SK-N-SH (cell line): ENCODE measurements at regions not wholly inside any gene's neighbourhood (a gene's known extent, or its start where the extent isn't known, plus 50 kb on each side); places are given as distances from the start of the nearest gene placed in this dataset.

Source experiments
- CTCF ChIP-seq: fragments of 200-600 bp; sonication (generic); IDR thresholded peaks from 2 replicates; pipeline ENCODE4 v1.6.1; 2017; ENCODE audit warnings: antibody characterized with exemption, mild to moderate bottlenecking, moderate library complexity
- MXI1 ChIP-seq: IDR thresholded peaks from 2 replicates; pipeline ENCODE4 v1.6.1; 2012; ENCODE audit warnings: mild to moderate bottlenecking, low read depth, low read length, improper control_type of control experiment
- TAF1 ChIP-seq: IDR thresholded peaks from 2 replicates; pipeline ENCODE4 v1.6.1; 2012; ENCODE audit warnings: low read depth, mild to moderate bottlenecking, low read length, moderate library complexity, borderline replicate concordance
- YY1 ChIP-seq: IDR thresholded peaks from 2 replicates; pipeline ENCODE4 v1.4.0; 2012; ENCODE audit warnings: low read depth, mild to moderate bottlenecking
- TF ChIP-seq, protein P1 (sequence below): IDR thresholded peaks from 2 replicates; pipeline ENCODE4 v1.6.1; 2012; ENCODE audit warnings: mild to moderate bottlenecking, low read depth, low read length, moderate library complexity

DNA sequence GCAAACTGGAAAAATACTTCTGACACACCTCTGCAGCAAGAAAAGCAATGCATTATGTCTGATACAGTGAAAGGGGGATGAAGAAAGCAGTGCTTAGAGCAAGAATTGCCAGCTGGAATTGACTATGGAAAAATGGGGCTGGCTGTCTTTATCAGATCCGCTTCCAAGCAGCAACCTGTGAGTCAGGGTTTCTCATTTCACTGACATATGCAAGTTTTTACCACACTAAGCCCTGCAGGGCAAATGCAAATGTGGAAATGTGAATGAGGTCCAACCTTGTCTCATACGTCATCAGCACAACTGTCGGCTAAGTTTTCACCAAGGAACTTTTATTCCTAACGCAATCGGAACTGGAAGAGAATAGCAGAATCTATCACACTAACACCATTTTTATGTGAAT is 172.5 kb upstream of the GADL1 start:
- TF ChIP-seq TAF1, result no peak
- TF ChIP-seq CTCF, result no peak
- no peak for TF ChIP-seq MXI1
- TF ChIP-seq, protein P1, sequence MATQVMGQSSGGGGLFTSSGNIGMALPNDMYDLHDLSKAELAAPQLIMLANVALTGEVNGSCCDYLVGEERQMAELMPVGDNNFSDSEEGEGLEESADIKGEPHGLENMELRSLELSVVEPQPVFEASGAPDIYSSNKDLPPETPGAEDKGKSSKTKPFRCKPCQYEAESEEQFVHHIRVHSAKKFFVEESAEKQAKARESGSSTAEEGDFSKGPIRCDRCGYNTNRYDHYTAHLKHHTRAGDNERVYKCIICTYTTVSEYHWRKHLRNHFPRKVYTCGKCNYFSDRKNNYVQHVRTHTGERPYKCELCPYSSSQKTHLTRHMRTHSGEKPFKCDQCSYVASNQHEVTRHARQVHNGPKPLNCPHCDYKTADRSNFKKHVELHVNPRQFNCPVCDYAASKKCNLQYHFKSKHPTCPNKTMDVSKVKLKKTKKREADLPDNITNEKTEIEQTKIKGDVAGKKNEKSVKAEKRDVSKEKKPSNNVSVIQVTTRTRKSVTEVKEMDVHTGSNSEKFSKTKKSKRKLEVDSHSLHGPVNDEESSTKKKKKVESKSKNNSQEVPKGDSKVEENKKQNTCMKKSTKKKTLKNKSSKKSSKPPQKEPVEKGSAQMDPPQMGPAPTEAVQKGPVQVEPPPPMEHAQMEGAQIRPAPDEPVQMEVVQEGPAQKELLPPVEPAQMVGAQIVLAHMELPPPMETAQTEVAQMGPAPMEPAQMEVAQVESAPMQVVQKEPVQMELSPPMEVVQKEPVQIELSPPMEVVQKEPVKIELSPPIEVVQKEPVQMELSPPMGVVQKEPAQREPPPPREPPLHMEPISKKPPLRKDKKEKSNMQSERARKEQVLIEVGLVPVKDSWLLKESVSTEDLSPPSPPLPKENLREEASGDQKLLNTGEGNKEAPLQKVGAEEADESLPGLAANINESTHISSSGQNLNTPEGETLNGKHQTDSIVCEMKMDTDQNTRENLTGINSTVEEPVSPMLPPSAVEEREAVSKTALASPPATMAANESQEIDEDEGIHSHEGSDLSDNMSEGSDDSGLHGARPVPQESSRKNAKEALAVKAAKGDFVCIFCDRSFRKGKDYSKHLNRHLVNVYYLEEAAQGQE, result no peak
- no peak for TF ChIP-seq YY1
